C4-2B (cell line): ENCODE measurements at regions not wholly inside any gene's neighbourhood (a gene's known extent, or its start where the extent isn't known, plus 50 kb on each side); places are given as distances from the start of the nearest gene placed in this dataset.
"Not testable (repeated sequence)": the region's sequence is repeated elsewhere in the genome, so short reads cannot be mapped to it uniquely, and the experiment has no call there.

Source experiments
- H3K27ac ChIP-seq: fragments of 450-650 bp; 2 replicates; pipeline ENCODE4 v1.5.1; 2017
- CTCF ChIP-seq: fragments of 450-650 bp; conservative IDR thresholded peaks from 2 replicates; pipeline ENCODE4 v1.5.1; 2017; ENCODE audit warnings: mild to moderate bottlenecking

- TF ChIP-seq CTCF, result peak; percentile 62
- not testable (repeated sequence) for H3K27ac ChIP-seq
Measured at GRCh38 chr12:8390001-8390777, 65.6 kb upstream of the CLEC6A start.

- not testable (repeated sequence) for H3K27ac ChIP-seq
- peak; percentile 70 for TF ChIP-seq CTCF
Measured at GRCh38 chr12:8396225-8397071, 59.3 kb upstream of the CLEC6A start.

- H3K27ac ChIP-seq, result not testable (repeated sequence)
Measured at GRCh38 chr12:8397378-8397777, 58.4 kb upstream of the CLEC6A start.

GRCh38 chr12:8399496-8400034 lies 56.2 kb upstream of the CLEC6A start:
- not testable (repeated sequence) for H3K27ac ChIP-seq

GRCh38 chr12:8403834-8404233 lies 51.9 kb upstream of the CLEC6A start:
- not testable (repeated sequence) for H3K27ac ChIP-seq

- not testable (repeated sequence) for H3K27ac ChIP-seq
Measured at GRCh38 chr12:8404341-8404740, 51.4 kb upstream of the CLEC6A start.
